ENCODE measurements at regions not wholly inside any gene's neighbourhood (a gene's known extent, or its start where the extent isn't known, plus 50 kb on each side); places are given as distances from the start of the nearest gene placed in this dataset.
"Not testable (repeated sequence)": the region's sequence is repeated elsewhere in the genome, so short reads cannot be mapped to it uniquely, and the experiment has no call there.

DNA sequence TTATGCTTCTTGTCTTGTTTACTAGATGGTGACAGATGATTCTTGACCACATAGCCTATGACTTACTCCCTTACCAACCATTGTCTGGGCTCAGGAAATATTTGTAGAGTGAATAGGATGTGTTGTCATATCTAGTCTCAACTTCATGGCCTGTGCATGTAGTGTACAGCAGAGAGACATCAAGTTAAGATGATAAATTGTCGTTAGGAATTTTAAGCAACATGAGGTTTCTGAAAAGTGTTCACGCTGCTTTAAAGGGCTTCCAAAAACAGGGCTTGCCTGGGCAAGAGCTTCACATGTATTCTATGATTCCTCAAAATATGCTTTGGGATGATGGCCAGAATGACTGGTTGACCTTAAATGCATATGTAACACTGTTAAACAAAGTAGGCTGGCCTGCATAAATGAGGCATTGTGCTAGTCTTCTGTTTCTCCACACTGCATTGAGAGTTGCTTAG, 424.0 kb downstream of the RND3 start:
- Mint-ChIP-seq H3K27me3 (ENCODE audit: low read depth) (no peaks in the 10 kb centered on the region), H3K36me3 (ENCODE audit: low read depth) (no peaks in the 10 kb centered on the region), H3K9me3 (no peaks in the 10 kb centered on the region), H3K4me1 (ENCODE audit: low read depth) (no peaks in the 10 kb centered on the region), H3K4me3 (ENCODE audit: low read depth) (no peak overlapping the region), H3K27ac (no peak overlapping the region)
- intact Hi-C loops (cut with micrococcal nuclease) = no loop called here
- DNase-seq (ENCODE audit: low spot score) = no peak

DNA sequence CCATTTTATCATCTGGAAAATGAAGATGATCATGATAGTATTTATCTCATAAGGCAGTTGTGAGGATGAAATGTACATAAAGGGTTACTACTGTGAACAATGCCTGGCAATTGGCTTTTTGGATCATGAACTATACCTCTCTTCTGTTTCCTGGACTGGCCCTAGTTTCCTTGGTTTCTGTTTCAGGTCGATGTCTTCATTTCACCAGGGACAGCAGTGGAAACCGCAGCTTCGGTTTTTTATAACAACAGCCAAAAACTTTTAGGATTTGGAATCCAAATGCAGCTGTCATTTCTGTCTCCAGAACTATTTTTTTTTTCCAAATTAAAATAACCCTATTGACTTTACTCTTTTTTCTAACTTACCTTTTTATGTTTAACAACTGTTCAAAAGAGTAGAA, 425.1 kb downstream of the RND3 start:
- DNase-seq (ENCODE audit: low spot score) = no peak
- Mint-ChIP-seq H3K9me3 (no peaks in the 10 kb centered on the region), H3K36me3 (ENCODE audit: low read depth) (no peaks in the 10 kb centered on the region), H3K27ac (no peak overlapping the region), H3K27me3 (ENCODE audit: low read depth) (no peaks in the 10 kb centered on the region), H3K4me1 (ENCODE audit: low read depth) (no peaks in the 10 kb centered on the region), H3K4me3 (ENCODE audit: low read depth) (no peak overlapping the region)
- intact Hi-C loops (cut with micrococcal nuclease) = no loop called here

DNA sequence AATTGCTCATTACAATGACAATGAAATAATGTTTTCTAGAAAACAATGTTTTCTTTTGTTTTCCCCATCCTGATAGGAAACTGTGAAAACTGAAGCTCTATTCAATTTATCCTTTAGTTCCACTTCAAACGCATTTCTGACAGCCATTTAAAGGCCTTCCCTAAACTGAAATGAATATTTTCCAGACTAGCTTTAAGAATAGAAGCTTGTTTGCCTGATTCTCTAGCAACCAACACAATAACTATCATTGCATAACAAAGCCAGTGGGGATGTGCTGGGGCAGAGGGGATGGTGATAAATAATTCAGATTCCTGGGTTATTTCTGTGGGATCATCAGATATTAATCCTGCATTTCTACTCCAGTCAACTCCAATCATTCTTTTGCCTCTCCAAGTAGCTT, 427.1 kb downstream of the RND3 start:
- H3K4me1 Mint-ChIP-seq (ENCODE audit: low read depth) = no peaks in the 10 kb centered on the region
- intact Hi-C loops (cut with micrococcal nuclease) = no loop called here
- H3K27me3 Mint-ChIP-seq (ENCODE audit: low read depth) = no peaks in the 10 kb centered on the region
- H3K36me3 Mint-ChIP-seq (ENCODE audit: low read depth) = no peaks in the 10 kb centered on the region
- H3K27ac Mint-ChIP-seq = no peak overlapping the region
- DNase-seq (ENCODE audit: low spot score) = no peak
- H3K4me3 Mint-ChIP-seq (ENCODE audit: low read depth) = no peak overlapping the region
- no peaks in the 10 kb centered on the region for H3K9me3 Mint-ChIP-seq

DNA sequence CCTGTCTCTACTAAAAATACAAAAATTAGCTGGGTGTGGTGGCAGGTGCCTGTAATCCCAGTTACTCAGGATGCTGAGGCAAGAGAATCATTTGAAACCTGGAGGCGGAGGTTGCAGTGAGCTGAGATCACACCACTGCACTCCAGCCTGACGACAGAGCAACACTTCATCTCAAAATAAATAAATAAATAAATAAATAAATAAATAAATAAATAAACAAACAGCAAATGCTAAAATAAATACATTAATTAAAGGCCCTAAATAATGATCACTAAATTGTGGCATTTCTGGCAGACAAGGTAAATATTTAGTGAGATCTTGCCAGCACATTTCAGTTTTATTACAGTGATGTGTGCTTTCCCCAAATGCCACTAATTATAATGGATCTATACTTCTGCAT, 427.8 kb downstream of the RND3 start:
- DNase-seq (ENCODE audit: low spot score); H3K4me3 Mint-ChIP-seq (ENCODE audit: low read depth); H3K27me3 Mint-ChIP-seq (ENCODE audit: low read depth); H3K27ac Mint-ChIP-seq; intact Hi-C loops (cut with micrococcal nuclease); H3K36me3 Mint-ChIP-seq (ENCODE audit: low read depth); H3K4me1 Mint-ChIP-seq (ENCODE audit: low read depth); H3K9me3 Mint-ChIP-seq: not testable (repeated sequence)

DNA sequence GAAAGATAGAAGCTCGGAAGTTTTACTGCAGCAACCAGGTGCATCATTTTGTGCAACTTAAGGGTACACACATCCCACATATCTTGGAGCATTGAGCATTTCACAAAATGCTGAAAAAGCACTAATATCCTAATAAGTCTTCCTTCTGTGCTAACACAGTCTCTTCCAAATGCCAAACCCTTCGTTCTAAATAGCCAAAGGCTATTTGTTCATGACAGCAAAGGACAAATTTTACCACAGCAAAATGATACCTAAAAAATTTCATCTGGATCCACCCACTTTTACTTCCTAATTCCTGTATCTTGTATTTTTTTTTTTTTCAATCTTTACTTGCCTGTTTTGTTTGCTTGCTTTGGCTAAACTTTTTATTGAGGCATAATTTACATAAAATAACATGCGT, 435.0 kb downstream of the RND3 start:
- Mint-ChIP-seq H3K27ac (no peak overlapping the region), H3K4me1 (ENCODE audit: low read depth) (no peaks in the 10 kb centered on the region), H3K9me3 (peaks cover 5% of the 10 kb centered on the region), H3K4me3 (ENCODE audit: low read depth) (no peak overlapping the region), H3K36me3 (ENCODE audit: low read depth) (no peaks in the 10 kb centered on the region), H3K27me3 (ENCODE audit: low read depth) (no peaks in the 10 kb centered on the region)
- intact Hi-C loops (cut with micrococcal nuclease) = no loop called here
- DNase-seq (ENCODE audit: low spot score) = no peak

DNA sequence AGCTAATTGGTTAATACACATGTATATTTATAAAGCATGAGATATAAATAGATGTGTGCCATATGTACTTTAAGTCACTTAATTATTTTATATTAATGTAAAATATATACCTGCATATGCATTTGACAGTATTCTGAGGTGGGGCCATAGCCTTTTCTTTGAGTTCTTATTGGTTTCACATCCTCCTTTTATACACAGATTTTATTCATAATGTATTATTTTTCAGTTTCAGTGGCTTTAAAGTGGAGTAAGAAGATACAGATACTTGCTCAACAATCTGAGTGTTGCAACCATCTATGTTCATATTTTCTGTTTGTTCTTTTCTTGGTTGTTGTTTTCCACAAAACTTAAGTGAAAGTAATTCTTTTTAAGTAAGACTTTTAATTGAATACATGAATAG, 436.5 kb downstream of the RND3 start:
- H3K27ac Mint-ChIP-seq = no peak overlapping the region
- intact Hi-C loops (cut with micrococcal nuclease) = no loop called here
- DNase-seq (ENCODE audit: low spot score) = no peak
- H3K4me1 Mint-ChIP-seq (ENCODE audit: low read depth) = no peaks in the 10 kb centered on the region
- no peak overlapping the region for H3K4me3 Mint-ChIP-seq (ENCODE audit: low read depth)
- H3K9me3 Mint-ChIP-seq = peaks cover 5% of the 10 kb centered on the region
- no peaks in the 10 kb centered on the region for H3K36me3 Mint-ChIP-seq (ENCODE audit: low read depth)
- H3K27me3 Mint-ChIP-seq (ENCODE audit: low read depth) = no peaks in the 10 kb centered on the region

DNA sequence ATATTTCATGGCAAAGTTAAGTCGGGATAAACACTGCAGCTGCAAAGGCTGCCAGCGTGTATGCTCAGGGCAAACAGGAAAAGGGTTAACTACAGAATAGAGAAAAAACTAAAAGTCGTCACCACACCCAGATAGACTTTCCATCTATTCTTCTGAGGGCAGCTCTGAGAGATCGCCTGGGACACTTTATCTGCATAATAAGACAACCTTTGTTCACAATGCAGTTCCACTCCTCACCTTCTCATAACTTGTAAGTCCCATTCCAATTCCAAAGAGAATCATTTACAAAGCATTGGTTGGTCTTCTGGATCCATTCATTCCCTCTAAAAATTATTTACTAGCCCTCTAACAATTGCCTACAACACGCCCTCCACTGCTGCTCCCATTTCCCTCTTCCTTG, 437.4 kb downstream of the RND3 start:
- intact Hi-C loops (cut with micrococcal nuclease) = no loop called here
- Mint-ChIP-seq H3K4me1 (ENCODE audit: low read depth) (no peaks in the 10 kb centered on the region), H3K4me3 (ENCODE audit: low read depth) (no peak overlapping the region), H3K27me3 (ENCODE audit: low read depth) (no peaks in the 10 kb centered on the region), H3K36me3 (ENCODE audit: low read depth) (no peaks in the 10 kb centered on the region), H3K9me3 (peaks cover 5% of the 10 kb centered on the region), H3K27ac (no peak overlapping the region)
- DNase-seq (ENCODE audit: low spot score) = no peak

DNA sequence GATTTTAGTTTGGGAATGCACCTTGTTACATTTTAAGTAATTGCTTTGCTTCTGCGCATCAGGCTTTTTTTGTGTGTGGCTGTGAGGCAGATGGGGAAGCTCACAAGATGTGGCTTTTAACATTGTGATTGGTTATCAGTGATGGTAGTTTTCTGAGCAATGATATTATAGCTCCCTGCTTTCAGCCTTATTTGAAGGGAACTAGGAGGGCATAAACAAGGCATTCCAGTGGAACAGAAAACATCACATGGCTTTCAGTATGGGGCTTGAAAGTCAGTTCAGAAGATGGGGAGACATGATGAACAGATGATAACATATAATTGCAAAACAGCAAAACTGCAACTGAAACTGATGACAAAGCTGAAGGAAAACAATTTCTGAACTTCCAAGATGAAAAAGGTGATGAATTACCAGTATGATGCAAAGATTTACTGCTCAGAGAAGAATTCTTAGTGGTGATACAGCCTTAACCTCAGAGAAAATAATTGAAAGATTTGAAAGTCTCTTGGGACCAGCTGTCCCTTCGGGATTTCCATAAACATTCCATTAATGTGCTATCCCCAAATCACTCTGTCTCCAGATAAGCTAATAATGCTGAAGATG, 439.7 kb downstream of the RND3 start:
- DNase-seq (ENCODE audit: low spot score) = no peak
- Mint-ChIP-seq H3K4me3 (ENCODE audit: low read depth) (no peak overlapping the region), H3K9me3 (peaks cover 2% of the 10 kb centered on the region), H3K27ac (no peak overlapping the region), H3K36me3 (ENCODE audit: low read depth) (no peaks in the 10 kb centered on the region), H3K4me1 (ENCODE audit: low read depth) (no peaks in the 10 kb centered on the region), H3K27me3 (ENCODE audit: low read depth) (no peaks in the 10 kb centered on the region)
- intact Hi-C loops (cut with micrococcal nuclease) = no loop called here

DNA sequence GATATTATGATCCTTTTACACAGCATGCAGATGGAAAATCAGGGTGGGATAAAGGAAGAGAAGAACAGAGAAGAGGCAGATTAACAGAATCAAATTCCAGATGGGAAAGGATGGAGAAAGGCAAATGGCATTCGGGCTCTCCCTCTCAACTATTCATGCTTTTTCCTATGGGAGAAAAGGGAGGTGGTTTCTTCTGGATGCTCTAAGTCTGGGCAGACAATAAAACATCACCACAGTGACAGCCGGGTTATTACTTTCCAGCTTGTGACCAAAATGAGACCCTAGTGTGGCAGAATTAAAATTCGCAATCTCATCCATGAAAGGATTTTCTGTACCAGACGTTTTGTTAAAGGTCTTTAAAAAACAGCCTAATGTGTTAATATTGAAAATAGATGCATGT, 440.7 kb downstream of the RND3 start:
- Mint-ChIP-seq H3K4me1 (ENCODE audit: low read depth) (no peaks in the 10 kb centered on the region), H3K36me3 (ENCODE audit: low read depth) (no peaks in the 10 kb centered on the region), H3K27me3 (ENCODE audit: low read depth) (no peaks in the 10 kb centered on the region), H3K9me3 (no peaks in the 10 kb centered on the region), H3K27ac (no peak overlapping the region), H3K4me3 (ENCODE audit: low read depth) (no peak overlapping the region)
- no peak for DNase-seq (ENCODE audit: low spot score)
- intact Hi-C loops (cut with micrococcal nuclease) = no loop called here

DNA sequence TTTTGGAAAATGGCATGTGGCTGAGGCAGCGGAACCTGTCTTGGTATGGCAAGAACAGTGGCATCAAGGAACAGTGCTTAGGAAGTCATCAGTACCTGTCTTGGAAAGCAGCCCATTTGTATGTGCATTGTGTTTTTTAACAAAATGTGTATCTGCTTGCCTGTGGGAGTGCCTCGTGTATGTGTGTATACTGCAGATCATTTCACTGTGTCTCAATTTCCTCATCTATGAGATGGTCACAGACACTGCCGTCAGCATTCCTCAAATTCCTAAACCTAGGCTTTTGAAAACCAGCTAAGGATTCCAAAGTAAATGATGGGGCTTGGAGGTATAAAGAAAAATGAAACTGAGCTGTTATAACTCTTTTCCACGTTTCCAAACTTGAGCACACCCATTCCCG, 441.3 kb downstream of the RND3 start:
- H3K27ac Mint-ChIP-seq = no peak overlapping the region
- intact Hi-C loops (cut with micrococcal nuclease) = no loop called here
- no peak overlapping the region for H3K4me3 Mint-ChIP-seq (ENCODE audit: low read depth)
- H3K4me1 Mint-ChIP-seq (ENCODE audit: low read depth) = no peaks in the 10 kb centered on the region
- H3K9me3 Mint-ChIP-seq = no peaks in the 10 kb centered on the region
- no peak for DNase-seq (ENCODE audit: low spot score)
- no peaks in the 10 kb centered on the region for H3K27me3 Mint-ChIP-seq (ENCODE audit: low read depth)
- no peaks in the 10 kb centered on the region for H3K36me3 Mint-ChIP-seq (ENCODE audit: low read depth)

DNA sequence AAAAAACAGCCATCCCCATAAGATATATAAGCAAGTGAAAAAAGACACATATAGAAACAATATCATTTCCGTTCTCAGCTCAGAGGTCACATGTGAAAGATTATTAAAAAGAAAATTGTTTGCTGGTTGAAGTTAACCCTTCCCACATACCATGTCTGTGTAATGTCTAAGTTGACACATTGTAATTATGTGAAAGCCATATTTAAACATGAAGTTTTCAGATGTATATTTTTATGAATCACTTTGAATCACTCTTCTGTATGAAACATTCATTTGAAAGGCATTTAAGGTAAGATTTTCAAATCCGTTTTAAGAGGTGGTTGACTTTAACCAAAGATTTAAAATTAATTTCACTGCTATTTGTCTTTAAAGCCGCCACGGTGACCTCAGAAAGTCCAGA, 441.9 kb downstream of the RND3 start:
- intact Hi-C loops (cut with micrococcal nuclease) = no loop called here

DNA sequence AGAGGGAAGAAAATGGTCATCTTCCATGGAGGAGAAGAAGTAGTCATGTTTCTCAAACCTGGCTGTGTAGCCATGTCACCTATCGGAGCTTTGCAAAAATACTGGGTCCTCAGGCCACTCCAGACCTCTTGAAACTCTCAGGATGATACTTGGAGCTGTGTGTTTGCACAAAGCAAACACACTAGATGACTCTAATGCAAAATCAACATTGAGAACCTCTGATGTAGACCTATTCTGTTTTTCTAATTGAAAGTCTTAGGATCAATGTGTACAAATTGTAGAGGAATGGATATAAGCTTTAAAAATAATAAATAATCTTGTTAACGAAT, 444.3 kb downstream of the RND3 start:
- no peak for DNase-seq (ENCODE audit: low spot score)
- Mint-ChIP-seq H3K36me3 (ENCODE audit: low read depth) (no peaks in the 10 kb centered on the region), H3K4me1 (ENCODE audit: low read depth) (no peaks in the 10 kb centered on the region), H3K9me3 (no peaks in the 10 kb centered on the region), H3K27ac (no peak overlapping the region), H3K4me3 (ENCODE audit: low read depth) (no peak overlapping the region), H3K27me3 (ENCODE audit: low read depth) (no peaks in the 10 kb centered on the region)
- intact Hi-C loops (cut with micrococcal nuclease) = no loop called here

More for the DNA sequence above, 441.9 kb downstream of the RND3 start:
- DNase-seq (ENCODE audit: low spot score) = no peak
- Mint-ChIP-seq H3K27ac (no peak overlapping the region), H3K4me3 (ENCODE audit: low read depth) (no peak overlapping the region), H3K36me3 (ENCODE audit: low read depth) (no peaks in the 10 kb centered on the region), H3K9me3 (no peaks in the 10 kb centered on the region), H3K27me3 (ENCODE audit: low read depth) (no peaks in the 10 kb centered on the region), H3K4me1 (ENCODE audit: low read depth) (no peaks in the 10 kb centered on the region)

DNA sequence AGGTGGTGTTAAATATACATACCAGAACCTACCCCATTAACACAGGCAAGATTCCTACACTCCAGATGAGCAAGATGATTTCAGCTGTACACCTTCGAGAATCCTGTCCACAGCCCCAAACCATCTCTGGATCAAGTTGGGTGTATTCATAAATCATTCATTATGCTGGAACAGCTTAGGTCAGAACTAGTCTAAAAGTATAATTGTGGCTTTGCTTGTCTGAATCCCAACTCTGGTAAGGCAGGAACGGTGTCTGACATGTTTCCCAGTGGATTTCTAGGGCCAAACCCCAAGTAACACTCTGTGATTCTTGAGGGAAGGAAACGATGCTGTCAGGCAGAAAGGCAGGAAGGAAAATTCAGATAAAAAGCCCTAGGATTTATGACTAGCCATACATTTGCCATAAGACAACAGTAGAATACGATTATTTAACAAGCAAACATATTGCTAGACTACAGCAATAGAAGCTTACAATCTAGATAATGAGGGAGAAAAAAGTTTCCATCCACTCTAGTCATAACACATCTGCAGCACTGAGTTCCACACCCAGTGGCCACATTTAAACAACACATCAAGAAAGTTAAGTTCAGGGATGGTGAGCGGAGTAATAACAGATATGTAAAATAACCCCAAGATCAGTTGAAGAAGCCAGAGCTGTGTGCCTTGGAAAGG, 444.8 kb downstream of the RND3 start:
- Mint-ChIP-seq H3K36me3 (ENCODE audit: low read depth) (no peaks in the 10 kb centered on the region), H3K27ac (no peak overlapping the region), H3K27me3 (ENCODE audit: low read depth) (no peaks in the 10 kb centered on the region), H3K4me1 (ENCODE audit: low read depth) (no peaks in the 10 kb centered on the region), H3K9me3 (no peaks in the 10 kb centered on the region), H3K4me3 (ENCODE audit: low read depth) (no peak overlapping the region)
- intact Hi-C loops (cut with micrococcal nuclease) = no loop called here
- DNase-seq (ENCODE audit: low spot score) = no peak

All from activated T-helper 2 cell treated with anti-CD3 and anti-CD28 coated beads, Interferon-gamma antibody, Interleukin-2, Interleukin-4, amounts not matched to agents 10 μg/mL and 5 μg/mL and 100 μg/mL, durations not matched to agents 14 hours and 24 hours and 36 hours (primary cell).